SU-DHL-6 (cell line): ENCODE measurements at regions not wholly inside any gene's neighbourhood (a gene's known extent, or its start where the extent isn't known, plus 50 kb on each side); places are given as distances from the start of the nearest gene placed in this dataset.

Experiments used
- H2AFZ ChIP-seq: fragments of 200-600 bp; sonication (generic); 2 replicates; pipeline ENCODE4 v1.6.1; 2014; ENCODE audit warnings: low read depth, mild to moderate bottlenecking, moderate library complexity, mixed read lengths, antibody characterized with exemption, low read length; ENCODE audit not compliant: severe bottlenecking
- H3F3A ChIP-seq: fragments of 200-600 bp; shearing (Covaris generic); 2 replicates; pipeline ENCODE4 v1.6.0; 2016; ENCODE audit warnings: antibody characterized with exemption, mild to moderate bottlenecking; ENCODE audit not compliant: insufficient read depth
- H3K27ac ChIP-seq: fragments of 200-600 bp; sonication (generic); 2 replicates; pipeline ENCODE4 v1.5.1; 2016; ENCODE audit warnings: low read depth, mild to moderate bottlenecking, low read length, moderate library complexity, mixed read lengths
- H3K27me3 ChIP-seq: fragments of 200-600 bp; sonication (generic), shearing (Covaris generic); 2 replicates; pipeline ENCODE4 v1.6.0; 2014; ENCODE audit warnings: mild to moderate bottlenecking, low read length
- H3K36me3 ChIP-seq: fragments of 200-600 bp; sonication (generic); 2 replicates; pipeline ENCODE4 v1.6.1; 2014; ENCODE audit warnings: mild to moderate bottlenecking, low read length, mixed read lengths
- H3K4me2 ChIP-seq: fragments of 300-600, 200-600 bp; shearing (Covaris generic), sonication (generic); 2 replicates; pipeline ENCODE4 v1.6.0; 2014; ENCODE audit warnings: low read length, low read depth, mild to moderate bottlenecking; ENCODE audit not compliant: poor library complexity, severe bottlenecking
- H3K4me3 ChIP-seq: fragments of 200-600 bp; sonication (generic); 2 replicates; pipeline ENCODE4 v1.5.1; 2014; ENCODE audit warnings: antibody characterized with exemption, low read length, mild to moderate bottlenecking, mixed read lengths; ENCODE audit not compliant: insufficient read depth, poor library complexity, severe bottlenecking
- H3K79me2 ChIP-seq: fragments of 200-600 bp; sonication (generic); 2 replicates; pipeline ENCODE4 v1.6.1; 2014; ENCODE audit warnings: mild to moderate bottlenecking, low read length, moderate library complexity; ENCODE audit not compliant: insufficient read depth
- H3K9ac ChIP-seq: fragments of 200-600 bp; sonication (generic); 2 replicates; pipeline ENCODE4 v1.7.0; 2014; ENCODE audit warnings: mild to moderate bottlenecking, low read length
- H3K9me2 ChIP-seq: fragments of 200-600 bp; sonication (generic); replicated peaks from 2 replicates; pipeline ENCODE4 v1.6.1; 2014; ENCODE audit warnings: low read length; ENCODE audit not compliant: insufficient read depth
- H3K9me3 ChIP-seq: fragments of 200-600 bp; sonication (generic); 2 replicates; pipeline ENCODE4 v1.6.1; 2014; ENCODE audit warnings: low read length, mixed read lengths; ENCODE audit not compliant: insufficient read depth
- H4K20me1 ChIP-seq: fragments of 200-600 bp; sonication (generic); 2 replicates; pipeline ENCODE4 v1.6.1; 2014; ENCODE audit warnings: low read depth, mild to moderate bottlenecking, antibody characterized with exemption, low read length, moderate library complexity, mixed read lengths
- EZH2phosphoT487 ChIP-seq: fragments of 200-600 bp; sonication (generic), shearing (Covaris generic); conservative IDR thresholded peaks from 2 replicates; pipeline ENCODE4 v1.6.1; 2018; ENCODE audit warnings: mild to moderate bottlenecking, antibody characterized with exemption, low read length, moderate library complexity, mixed read lengths
- TF ChIP-seq, protein P1 (sequence below): fragments of 200-600 bp; sonication (generic); IDR thresholded peaks from one replicate; pipeline ENCODE4 v1.5.1; 2017; ENCODE audit warnings: antibody characterized with exemption, mild to moderate bottlenecking, low read length, moderate library complexity; ENCODE audit not compliant: insufficient read depth, poor library complexity, severe bottlenecking

DNA sequence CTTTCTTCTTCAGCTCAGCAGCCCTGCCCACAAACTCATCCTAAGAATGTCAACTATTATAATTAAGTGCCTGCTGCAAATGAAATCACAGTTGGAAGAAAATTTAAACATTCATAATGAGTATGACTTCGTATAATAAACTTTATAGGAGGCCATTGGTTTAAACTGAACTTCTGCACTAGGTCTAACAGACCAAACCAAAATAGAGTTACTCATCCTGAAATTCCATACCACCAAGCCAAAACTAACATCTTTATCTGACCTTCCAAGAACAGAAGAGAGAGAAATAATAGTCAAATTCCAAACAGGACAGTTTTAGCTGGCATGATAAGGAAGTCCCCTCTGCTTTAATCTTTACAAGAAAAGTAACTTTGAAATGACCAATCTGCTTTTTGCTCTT, 472.4 kb upstream of the PRMT6 start:
- Histone ChIP-seq H3F3A (no peaks in the 10 kb centered on the region), H3K36me3 (no peaks in the 10 kb centered on the region), H3K9ac (no peak overlapping the region), H3K9me2 (no peaks in the 10 kb centered on the region), H3K27ac (no peak overlapping the region), H3K27me3 (no peaks in the 10 kb centered on the region), H3K4me2 (no peak overlapping the region), H3K79me2 (no peaks in the 10 kb centered on the region), H3K4me3 (no peak overlapping the region), H2AFZ (no peak overlapping the region), H4K20me1 (no peaks in the 10 kb centered on the region), H3K9me3 (0 out of 2 replicates have a peak, but pooled peaks cover 7% of the 10 kb centered on the region)
- TF ChIP-seq, protein P1, sequence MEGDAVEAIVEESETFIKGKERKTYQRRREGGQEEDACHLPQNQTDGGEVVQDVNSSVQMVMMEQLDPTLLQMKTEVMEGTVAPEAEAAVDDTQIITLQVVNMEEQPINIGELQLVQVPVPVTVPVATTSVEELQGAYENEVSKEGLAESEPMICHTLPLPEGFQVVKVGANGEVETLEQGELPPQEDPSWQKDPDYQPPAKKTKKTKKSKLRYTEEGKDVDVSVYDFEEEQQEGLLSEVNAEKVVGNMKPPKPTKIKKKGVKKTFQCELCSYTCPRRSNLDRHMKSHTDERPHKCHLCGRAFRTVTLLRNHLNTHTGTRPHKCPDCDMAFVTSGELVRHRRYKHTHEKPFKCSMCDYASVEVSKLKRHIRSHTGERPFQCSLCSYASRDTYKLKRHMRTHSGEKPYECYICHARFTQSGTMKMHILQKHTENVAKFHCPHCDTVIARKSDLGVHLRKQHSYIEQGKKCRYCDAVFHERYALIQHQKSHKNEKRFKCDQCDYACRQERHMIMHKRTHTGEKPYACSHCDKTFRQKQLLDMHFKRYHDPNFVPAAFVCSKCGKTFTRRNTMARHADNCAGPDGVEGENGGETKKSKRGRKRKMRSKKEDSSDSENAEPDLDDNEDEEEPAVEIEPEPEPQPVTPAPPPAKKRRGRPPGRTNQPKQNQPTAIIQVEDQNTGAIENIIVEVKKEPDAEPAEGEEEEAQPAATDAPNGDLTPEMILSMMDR, result no peak
- TF ChIP-seq EZH2phosphoT487, result no peak

DNA sequence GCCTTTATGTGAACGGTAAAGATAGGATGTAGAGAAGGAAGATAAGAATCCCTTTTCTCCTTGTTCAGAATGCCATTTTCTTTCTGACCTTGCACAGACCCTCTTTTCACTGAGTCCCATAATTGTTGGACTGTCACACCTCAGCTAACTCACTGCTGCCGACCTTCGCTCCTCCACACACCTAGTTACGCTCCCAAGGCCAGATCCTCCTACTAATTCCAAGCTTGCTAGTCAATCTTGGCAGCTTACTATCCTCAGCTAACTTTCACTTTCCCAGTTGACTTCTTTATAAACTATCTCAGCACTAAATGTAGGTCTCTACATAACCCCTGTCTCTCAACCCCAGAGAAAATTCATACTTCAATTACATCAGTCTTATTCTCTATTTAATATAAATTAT, 471.8 kb upstream of the PRMT6 start:
- H4K20me1 ChIP-seq, result no peaks in the 10 kb centered on the region
- H2AFZ ChIP-seq, result no peak overlapping the region
- no peaks in the 10 kb centered on the region for H3F3A ChIP-seq
- no peaks in the 10 kb centered on the region for H3K9me2 ChIP-seq
- H3K9ac ChIP-seq, result no peak overlapping the region
- no peak overlapping the region for H3K27ac ChIP-seq
- no peak overlapping the region for H3K4me2 ChIP-seq
- H3K36me3 ChIP-seq, result no peaks in the 10 kb centered on the region
- H3K9me3 ChIP-seq, result 0 out of 2 replicates have a peak, but pooled peaks cover 7% of the 10 kb centered on the region
- H3K27me3 ChIP-seq, result no peaks in the 10 kb centered on the region
- H3K79me2 ChIP-seq, result no peaks in the 10 kb centered on the region
- no peak overlapping the region for H3K4me3 ChIP-seq
- TF ChIP-seq, protein P1, result no peak
- no peak for TF ChIP-seq EZH2phosphoT487

DNA sequence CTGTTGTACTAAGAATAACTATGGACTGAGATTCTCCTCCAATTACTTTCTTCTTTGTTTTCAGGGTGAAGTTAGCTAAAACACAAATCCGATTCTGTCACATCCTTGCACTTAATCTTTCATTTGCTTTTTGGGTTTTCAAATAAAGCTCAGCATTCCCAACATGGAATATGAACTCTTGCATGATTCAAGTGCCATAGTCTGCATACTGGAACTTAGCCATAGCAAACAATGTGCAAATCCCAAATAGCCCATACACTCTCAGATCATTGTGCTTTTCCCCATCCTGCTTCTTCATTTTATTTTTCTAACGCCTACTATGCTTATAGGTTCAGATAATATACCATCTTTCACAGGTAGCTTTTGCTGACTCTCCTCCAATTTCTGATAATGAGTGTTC, 455.8 kb upstream of the PRMT6 start:
- Histone ChIP-seq H3F3A (no peaks in the 10 kb centered on the region), H3K9me2 (no peaks in the 10 kb centered on the region), H3K27me3 (no peaks in the 10 kb centered on the region), H3K27ac (no peak overlapping the region), H3K4me3 (no peak overlapping the region), H2AFZ (no peak overlapping the region), H3K9ac (no peak overlapping the region), H3K9me3 (no peaks in the 10 kb centered on the region), H4K20me1 (no peaks in the 10 kb centered on the region), H3K36me3 (no peaks in the 10 kb centered on the region), H3K79me2 (no peaks in the 10 kb centered on the region), H3K4me2 (no peak overlapping the region)
- TF ChIP-seq, protein P1, result no peak
- no peak for TF ChIP-seq EZH2phosphoT487
